HG03280 (cell line): ENCODE measurements at regions not wholly inside any gene's neighbourhood (a gene's known extent, or its start where the extent isn't known, plus 50 kb on each side); places are given as distances from the start of the nearest gene placed in this dataset.

ENCODE experiments used
- ATAC-seq: cut with Tn5 transposase; IDR thresholded peaks from one replicate; pipeline ENCODE4 v1.9.1; 2021; ENCODE audit warnings: mild to moderate bottlenecking, moderate library complexity; ENCODE audit not compliant: unreplicated experiment

DNA sequence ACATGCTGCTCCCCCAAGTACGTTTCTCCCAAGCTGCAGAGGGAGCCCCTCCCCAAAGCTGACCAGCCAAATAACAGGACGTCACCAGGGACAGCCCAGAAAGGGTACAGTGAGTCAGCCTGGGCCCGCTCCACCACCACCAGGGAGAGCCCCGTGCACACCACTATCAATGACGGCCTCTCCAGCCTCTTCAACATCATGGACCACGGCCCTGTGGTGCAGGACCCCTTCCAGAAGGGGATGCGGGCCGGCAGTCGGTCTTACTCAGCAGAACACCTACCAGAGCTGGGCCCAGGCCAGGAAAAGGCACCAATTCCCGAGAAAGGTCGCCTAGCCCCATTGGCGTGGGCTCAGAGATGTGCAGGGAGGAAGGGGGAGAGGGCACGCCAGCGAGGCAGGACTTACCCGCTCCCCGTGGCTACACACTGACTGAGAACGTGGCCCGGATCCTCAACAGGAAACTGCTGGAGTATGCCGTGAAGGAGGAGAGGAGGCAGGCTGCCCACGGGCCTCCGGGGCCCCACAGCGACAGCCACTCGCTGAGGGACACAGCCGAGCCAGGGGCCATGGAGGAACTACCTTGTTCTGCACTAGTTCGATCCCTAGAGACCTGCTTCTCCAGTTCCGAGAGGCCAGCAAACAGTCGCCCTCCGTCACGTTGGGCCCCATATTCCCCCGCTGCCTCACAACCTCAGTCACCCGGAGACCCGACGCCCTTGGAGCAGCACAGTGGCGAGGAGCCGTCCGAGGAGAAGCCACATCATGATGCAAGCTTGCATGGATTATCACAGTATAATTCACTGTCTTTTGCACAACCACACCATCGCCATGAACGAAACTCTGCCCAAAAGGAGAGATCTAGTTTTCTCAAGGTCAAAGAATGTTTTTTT lies 815.9 kb upstream of the KLHL1 start:
- ATAC-seq, result no peak

DNA sequence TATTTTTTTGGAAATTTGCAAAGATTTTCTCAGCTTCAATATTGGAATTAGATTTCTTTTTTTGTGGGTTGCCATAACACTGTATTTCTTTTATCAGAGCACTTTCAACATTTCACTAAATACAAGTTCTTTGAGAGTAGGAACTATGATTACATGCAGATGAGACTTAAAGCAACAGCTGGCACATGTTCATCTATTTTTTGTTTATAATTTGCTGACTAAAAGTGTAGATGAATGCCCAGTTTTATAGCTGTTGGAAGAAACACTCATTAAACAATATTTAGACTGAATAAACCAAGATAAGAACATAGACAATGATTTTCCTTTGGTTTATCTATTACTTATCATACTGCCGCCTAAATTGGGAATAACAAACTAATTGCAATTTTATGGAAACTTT lies 803.0 kb upstream of the KLHL1 start:
- no peak for ATAC-seq

DNA sequence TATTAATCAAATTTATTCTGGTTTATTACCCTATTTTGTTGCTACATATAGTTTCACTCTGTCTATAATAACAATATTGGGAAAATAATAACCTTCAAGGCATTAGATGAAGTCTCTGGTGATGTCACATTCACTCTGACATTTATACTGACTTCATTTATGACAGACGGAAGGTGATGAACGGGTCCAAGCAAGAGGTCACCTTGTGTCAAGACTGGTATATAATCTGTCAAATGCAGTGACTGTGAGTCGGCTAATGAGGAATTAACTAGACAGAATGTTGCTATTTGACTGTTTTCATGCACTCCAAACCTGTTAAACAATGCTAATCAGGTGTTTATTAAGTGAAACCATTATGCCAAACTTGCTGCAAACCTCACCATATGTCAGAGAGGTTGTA lies 800.5 kb upstream of the KLHL1 start:
- ATAC-seq, result no peak

DNA sequence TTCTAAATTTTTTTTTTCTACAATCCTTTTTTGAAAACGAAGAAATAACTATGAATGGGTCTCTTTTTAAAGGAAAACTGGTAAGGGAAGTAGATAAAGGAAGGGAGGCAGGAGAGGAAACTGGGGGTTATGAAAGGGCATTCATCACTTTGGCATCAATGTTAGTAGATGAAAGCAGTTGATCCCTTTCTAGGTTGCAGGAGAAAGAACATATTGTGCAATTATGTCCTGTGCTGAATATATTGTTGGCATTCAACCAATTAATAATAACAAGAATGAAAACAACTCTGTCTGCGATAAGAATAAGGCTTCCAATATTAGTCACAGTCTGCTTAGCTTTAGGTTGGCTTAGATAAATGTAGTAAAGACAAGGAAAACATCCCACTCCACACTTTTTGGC lies 796.8 kb upstream of the KLHL1 start:
- no peak for ATAC-seq

DNA sequence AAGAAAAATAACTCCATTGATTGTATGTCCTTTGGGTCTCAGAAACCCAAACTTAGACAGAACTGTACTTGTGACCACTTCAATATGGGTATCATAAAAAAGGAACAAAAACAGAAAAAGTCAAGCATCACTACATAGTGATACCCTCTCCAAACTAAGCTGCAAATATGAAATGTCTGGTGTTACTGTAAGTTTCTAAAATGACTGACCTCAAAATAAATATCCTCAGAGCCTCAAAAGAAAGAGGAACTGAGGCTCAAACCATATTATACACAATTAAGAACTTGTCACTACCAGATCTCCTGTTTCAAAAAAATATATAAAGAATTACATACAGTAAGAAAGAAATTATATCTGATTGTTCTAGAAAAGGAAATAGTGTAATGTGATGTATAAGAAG lies 787.9 kb upstream of the KLHL1 start:
- ATAC-seq, result no peak

DNA sequence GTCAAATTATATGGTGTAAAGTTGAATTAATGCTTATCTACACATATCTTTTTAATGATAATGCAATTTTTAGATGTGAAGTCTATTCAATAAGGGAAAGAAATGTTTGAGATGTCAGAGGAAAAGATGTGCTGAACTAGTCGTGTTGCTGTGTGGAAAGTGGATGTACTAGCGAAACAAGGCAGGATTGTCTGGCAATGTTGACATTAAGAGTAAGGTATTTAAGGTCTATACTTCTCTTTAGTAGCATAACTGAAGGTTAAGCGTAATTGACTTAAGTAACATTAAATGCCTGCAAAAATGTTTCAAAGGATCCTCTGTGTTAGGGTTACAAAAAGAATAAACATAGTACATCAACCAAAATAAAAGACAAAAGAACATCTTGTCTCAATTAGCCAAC lies 787.3 kb upstream of the KLHL1 start:
- ATAC-seq, result no peak

DNA sequence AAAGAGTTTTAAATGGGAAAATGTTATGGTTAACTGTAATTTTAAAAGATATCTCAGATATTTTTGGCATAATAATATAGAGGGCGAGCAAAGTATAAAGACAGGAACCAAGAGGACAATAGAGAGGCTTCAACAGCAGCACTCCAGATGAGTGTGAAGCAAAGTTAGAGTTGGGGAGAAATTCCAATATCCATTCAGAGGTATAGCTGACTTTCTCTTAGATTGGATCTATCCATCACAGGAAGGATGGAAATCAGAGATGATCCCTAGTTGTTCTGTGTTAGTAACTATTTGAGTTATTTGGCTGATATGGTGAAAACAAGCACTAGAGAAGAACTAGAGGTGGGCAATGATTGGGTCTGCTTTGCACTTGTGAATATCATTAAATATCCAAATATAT lies 786.0 kb upstream of the KLHL1 start:
- no peak for ATAC-seq

DNA sequence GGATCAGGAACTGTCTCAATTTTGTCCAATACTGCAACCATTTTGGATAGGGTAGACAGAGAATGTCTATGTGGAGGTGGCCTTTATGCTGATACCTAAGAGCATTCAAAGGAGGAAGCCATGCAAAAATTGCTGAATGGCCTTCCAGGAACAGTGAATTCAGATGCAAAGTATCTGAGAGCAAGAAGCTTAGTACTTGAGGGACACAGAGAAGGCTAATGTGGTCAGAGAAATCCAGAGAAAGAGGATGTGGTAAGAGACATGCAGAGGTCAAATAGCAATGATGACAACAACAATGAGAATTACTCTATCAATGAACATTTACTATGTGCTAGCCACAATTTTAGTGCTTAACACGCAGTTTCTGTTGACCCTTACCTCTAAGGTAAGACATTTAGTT lies 785.6 kb upstream of the KLHL1 start:
- ATAC-seq, result no peak

DNA sequence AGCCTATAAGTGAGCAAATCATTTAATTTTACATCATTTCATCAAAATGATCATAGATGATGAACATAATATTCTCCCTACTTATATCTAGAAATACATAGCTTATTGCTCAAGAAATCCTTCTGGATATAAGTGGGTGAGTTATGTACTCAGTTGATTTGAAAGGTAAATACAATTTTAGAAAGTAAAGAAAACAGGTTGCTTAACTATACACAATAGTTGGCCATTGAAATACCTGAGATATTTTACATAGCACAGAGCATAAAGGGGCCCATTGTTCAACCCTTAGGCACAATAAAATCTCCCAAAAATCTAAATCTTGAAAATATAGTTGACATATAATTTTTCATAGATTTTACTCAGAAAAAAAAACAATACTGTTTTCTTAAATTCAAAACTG lies 782.0 kb upstream of the KLHL1 start:
- no peak for ATAC-seq

DNA sequence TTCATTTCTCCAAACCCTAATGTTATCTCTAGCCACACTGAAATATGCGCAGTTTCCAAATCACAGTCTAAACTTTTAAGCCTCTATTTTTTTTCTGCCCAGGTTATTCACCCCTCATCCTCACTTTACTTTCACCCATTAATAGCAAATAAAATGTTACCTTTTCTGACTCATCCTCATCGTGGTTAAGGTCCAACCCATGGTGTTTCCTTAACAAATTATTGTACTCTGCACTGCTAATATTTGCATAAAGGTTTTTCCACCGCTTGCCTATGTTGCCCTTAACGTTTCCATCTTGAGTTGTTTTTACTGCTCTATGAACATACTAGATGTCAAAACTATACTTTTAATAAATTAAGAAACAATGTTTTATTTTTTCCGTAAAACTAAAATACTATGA lies 780.9 kb upstream of the KLHL1 start:
- no peak for ATAC-seq

DNA sequence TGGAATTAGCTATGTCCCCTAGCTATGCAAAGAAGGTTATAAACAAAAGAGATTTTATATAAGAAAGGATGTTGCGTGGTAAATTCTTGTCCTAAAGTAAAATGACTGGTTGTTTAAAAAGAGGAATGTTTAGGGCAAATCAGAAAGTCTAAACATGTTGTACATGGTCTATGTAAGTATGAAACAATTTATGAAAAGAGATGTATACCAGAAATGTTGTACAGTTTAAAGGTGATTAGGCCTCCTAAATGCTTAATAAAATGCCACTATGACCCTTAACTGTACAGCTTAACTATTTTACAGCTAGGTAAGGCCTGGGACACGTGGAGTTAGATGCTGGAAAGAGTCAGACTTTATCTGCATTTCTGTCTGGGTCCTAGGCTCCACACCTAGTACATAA lies 775.9 kb upstream of the KLHL1 start:
- no peak for ATAC-seq

DNA sequence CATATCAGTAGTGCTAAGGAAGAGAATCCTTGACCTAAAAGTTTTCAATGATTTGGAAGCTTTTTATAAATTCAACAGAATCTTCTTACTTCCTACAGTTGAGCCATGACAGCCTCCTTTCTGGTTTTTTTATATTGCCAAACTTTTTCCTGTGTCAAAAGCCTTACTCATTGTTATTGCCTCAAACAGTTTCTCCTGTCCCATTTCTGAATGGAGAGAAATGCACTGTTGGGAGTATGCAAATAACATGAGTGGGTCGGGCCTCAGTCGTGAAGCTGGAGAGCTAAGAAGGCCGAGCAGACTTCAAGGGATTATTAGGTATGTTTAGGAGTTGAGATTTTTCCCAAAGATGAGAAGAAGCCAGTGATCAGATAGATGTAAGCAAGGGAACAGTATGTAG lies 766.4 kb upstream of the KLHL1 start:
- no peak for ATAC-seq

DNA sequence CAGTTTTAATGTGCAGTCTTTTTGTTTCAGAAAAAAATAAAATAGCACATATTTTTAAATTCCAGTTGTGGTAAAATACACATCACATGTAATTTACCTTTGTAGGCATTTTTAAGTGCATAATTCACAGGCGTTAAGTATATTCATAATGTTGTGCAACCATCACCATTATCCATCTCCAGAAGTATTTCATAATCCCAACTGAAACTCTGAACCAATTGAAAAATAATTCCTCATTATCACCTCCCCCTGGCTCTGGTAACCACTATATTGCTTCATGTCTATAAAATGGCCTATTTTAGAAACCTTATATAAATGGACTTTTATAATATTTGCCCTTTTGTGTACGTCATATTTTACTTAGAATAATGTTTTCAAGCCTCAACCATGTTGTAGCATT lies 756.5 kb upstream of the KLHL1 start:
- no peak for ATAC-seq

DNA sequence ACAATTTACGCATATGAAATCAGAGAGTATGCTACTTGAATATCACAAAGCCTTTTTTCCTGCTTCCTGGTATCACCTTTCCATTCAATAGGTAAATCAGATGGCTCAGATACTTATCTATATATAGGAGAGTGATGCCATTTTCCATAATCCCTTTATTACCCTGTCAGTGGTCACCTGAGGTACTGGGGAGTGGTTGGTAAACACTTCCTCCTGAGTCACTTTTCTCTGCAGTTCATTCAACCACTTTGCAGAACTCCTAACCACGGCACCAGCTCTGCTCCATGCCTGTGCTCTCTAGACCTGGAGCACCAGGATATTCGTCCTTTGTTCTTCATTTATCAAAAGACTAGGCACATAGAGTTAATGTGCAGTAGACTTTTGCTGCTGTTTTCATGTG lies 748.5 kb upstream of the KLHL1 start:
- ATAC-seq, result no peak

DNA sequence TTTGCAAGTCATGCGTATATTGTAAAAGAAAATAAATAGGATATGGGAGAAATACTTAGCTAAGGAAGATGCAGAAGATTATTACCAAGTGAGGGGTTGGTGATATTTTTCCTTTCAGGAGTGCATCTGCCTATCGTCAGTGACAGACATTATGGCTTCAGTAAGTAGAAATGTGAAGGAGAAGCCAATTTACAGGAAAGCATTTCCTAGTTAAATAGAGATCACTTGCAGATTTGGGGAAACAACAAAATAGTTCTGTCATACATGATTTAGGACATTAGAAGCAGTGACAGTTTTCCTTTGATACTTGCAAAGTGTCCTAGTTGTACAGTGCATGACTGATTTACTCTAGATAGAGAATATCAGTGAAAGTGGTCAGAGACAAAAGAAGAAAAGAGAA lies 747.8 kb upstream of the KLHL1 start:
- no peak for ATAC-seq

DNA sequence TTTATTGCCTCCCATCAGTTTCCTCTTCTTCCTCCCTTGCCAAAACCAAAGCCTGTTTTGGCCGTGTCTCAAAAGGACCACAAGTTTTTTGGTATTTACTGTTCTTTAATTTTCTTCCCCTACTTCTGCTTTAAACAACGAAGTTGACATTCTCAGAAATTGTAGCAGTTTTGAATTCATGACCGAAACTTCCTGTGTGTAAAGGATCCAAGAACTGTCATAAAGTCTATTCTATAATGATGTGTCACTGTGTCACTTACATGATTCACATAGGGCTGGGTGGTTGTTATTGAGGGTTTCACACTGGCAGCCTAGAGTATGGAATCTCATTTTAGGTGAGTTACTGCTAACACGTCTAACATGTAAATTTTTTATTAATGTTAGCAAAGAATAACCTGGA lies 741.0 kb upstream of the KLHL1 start:
- ATAC-seq, result no peak

DNA sequence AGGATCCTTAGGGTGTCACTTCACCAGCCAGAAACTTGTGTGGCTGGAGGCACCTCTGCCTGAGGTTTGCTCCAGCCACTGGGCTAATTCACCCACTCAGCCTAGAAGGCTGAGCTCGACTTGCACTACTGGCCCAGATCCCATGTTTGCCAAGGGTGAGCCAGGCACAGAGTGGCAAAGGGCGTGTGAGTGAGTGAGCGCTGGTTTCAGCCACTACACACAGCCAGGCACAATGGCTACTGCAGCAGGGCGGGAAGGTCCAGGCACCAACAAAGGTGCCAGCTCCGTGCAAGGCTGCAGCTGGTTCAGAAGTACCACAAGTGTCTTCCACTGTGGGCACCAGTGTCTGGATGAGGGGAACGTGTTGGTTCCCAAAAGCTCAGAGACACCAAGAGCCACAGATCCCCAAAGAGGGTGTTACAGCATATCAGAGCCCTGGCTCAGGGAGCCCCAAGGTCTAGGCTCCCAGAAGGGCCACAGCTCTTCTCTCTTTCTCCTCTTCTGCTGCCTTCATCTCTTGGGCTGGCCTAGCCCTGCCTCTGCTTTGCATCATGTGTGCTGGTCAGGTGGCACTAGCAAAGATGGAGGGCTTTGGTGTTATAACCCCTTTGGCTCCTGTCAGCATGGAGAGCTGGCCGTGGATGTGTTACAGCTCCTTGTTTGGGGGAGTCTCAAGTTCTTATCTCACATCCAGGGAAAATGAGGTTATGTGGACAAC lies 736.3 kb upstream of the KLHL1 start:
- no peak for ATAC-seq

DNA sequence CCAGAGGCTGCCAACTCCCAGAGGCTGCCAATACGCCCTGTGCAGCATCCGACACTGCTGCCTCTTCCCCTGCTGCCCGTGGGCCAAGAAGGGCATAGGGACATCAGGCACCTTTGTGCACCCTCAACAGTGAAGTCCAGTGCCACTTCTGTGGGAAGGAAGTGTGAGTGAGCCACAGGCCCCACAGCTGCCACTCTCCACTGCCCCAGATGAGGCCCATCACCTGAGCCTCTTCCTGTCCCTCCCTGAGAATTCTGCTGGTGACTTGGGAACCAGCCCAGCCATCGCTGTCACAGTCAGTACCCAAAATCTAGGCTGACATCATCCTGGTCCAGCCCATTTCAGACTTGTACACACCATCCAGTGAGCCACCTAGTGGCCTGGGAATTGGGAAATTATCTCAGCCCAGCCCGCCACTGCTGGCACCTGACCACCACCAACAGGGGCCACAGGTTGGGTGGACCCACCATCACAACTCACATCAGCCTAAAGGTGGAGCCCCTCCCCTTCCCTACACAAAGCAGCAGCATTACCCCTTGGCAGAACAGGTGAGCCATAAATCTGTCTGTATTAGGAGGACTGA lies 733.9 kb upstream of the KLHL1 start:
- ATAC-seq, result no peak

DNA sequence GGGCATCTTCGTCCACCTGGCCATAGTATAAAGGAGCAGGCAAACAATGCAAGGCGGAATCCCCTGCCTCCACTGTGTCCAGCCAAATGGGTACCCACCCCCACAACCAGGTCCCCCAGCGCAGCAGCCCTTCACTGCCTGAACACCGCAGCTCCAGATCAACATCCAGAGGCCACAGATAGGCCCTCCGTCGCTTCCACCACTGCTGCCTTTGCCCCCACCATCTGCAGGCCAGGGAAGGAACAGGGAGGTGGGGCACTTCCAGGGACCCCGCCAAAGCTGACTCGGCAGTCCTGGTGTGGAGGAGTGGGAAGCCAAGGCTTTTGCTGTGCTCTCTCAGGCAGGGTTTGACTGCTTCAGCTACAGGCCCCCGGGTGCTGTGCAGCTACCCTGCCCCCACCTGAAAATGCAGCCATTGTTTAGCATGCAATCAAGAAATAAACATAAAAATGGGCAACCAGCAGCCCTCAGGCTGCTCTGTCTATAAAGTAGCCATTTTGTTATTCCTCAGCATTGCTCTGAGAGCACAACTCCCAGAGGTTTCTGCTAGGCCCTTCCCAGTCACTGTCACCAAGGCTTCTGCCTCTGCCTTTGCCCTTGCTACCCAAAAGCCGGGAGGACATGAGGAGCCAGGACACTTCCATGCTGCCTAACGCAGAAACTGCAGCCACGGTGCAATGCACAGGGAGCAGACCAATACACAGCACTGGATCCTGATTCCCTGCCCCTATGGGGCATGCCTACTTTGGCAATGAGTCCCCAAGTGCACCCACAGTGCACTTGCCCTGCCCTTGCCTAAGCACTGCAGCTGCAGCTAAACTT lies 733.2 kb upstream of the KLHL1 start:
- no peak for ATAC-seq

DNA sequence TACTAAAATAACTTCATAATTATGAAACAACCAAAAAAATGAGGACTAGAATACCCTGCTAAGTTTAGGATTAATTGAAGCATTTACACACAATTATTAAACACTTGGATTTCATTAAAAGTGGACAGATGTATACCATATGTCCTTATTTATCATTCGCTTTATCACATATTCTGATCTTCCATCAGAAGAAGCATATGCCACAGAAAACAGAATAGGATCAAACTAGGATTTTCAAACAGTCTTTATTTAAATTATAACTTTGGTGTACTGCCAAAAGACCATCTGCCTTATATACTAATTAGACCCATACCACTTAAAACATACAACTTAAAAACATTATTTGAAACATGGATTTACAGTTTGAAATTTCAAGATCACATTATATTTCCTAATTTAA lies 727.1 kb upstream of the KLHL1 start:
- ATAC-seq, result no peak

DNA sequence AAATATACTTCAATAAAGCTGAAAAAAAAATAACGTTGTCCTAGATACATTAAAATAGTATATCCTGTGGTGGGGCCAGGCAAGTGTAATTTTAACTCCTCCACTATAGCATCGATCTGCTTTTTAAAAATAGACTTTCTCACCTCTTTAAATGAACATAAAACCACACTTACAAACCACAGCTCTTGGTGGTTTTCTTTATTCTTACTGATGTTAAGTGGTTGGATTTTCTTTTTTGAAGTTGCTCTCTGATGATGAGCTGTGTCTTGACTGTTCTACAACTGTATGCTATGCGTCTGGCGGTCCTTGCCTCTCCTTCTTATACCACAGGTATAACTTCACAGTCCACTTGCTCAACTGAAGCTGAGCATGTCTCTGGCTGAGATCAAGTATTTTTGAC lies 721.5 kb upstream of the KLHL1 start:
- ATAC-seq, result no peak
